CD4-positive, alpha-beta T cell treated with Interleukin-15 for 4 hours (primary cell): ENCODE measurements at regions not wholly inside any gene's neighbourhood (a gene's known extent, or its start where the extent isn't known, plus 50 kb on each side); places are given as distances from the start of the nearest gene placed in this dataset.

Experiments used
- DNase-seq: peaks from one replicate; pipeline ENCODE4 v3.0.0-alpha.2; 2020; ENCODE audit warnings: low spot score

DNA sequence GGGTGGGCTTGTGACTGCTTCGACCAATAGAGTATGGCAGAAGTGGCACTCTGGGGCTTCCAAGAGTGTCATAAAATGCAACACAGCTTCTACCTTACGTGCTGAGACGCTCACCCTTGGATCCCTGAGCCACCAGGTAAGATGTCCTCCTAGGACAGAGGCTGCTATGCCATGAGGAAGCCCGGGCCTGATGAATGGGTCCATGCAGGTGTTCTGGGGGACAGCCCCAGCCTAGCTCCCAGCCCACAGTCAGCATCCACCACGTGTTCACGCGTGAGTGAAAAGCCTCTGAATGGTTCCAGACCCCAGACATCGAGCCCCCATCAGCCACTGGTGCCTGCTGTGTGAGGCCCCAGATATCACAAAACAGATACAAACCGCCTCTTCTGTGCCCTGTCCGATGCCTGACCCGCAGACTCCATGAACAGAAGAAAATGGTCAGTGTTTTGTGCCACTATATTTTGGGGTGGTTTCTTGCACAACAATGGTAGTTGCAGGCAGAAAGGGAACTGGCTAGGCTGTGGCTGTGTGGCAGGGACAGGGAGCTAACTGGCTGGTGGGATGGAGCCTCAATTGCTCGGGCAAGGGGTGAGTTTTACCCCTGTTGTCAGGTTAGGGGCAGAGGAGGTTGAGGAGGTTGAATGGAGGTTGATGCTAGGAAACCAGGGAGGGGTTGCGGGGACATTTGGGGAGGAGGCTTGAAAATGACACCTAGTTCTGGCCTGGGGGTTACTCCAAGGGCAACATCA, 92.2 kb downstream of the LINGO1 start:
- DNase-seq, result no peak

DNA sequence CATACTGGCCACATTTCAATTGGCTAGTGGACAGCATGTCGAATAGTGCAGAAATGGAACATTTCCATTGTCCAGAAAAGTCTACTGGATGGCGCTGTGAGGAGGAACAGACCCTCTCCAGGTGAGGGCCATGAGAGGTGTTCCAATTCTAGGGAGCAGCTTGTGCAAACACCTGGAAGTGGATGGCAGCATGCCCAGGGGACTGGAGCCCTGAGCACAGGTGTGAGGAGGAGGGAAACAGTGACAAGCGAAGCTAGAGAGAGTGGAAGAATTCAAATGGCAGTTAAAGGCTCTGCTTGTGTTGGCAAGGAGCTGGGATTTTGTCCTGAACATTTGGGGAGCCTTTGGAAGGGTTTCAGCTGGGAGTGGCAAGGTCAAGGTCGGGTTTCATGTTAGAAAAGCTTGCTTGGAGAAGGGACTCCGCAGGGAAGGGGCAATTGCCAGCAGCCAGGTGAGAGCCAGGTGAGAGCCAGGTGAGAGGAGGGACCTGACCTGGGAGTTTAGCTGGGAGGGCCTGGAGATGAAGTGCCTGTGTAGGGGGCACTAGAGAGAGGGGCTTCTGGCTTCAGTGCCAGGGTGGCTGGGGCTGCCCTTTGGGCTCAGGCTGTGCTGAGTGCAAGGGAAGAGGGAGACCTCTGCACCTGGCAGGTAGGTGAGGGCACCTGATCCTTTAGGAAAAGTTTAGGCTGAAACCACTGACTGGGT, 93.8 kb downstream of the LINGO1 start:
- DNase-seq, result no peak

DNA sequence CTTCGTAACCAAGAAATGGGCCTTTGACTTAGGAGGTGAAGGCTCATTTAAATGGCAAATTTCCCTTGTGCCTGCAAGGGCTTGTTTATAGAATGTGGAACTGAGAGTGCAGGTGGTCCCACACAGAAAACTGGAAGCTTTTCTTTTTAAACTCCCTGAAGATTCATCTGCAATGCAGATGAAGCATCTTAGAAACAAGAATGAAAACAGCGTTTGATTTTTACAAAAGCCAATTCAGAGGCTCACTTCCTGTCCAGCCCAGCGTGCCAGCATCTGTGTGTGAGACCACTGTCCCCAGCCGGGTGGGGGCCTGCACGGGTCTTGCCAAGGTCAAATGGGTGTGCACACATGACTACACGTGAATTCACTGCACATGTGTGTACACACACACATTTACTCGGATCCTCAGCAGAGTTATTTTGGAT, 94.7 kb downstream of the LINGO1 start:
- DNase-seq, result no peak

DNA sequence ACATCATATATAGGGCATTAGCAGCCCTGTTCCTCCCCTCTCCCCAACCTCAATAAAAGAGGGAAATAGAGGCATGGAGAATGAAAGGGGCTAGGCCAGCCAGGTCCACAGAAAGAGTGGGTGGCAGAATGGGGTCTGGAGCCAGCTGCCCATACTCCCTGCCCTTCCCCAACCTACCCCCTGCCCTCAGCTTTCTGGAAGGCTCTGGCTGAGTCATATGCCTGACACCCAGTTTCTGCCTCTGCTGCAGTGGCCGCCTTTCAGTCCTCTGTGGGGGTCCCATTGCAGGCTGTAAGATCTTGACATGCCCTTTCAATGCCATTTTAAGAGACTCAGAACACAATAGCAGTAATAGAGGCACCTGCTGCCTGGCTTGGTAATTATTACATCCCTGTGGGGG, 95.7 kb downstream of the LINGO1 start:
- DNase-seq, result no peak

DNA sequence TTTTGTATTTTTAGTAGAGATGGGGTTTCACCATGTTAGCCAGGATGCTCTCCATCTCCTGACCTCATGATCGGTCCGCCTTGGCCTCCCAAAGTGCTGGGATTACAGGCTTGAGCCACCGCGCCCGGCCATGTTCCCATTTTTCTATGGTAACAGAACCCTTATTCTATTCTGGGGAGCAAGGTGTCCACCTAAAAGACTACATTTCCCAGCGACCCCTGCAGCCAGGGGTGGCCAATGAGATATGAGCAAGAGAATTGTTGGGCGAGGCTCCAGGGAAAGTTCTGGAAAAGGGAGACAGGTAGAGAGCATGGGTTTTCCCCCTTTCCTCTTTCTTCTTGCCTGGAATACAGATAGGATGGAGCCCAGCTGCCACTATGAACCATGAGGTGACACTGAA, 96.9 kb downstream of the LINGO1 start:
- DNase-seq, result no peak
